ENCODE measurements at regions not wholly inside any gene's neighbourhood (a gene's known extent, or its start where the extent isn't known, plus 50 kb on each side); places are given as distances from the start of the nearest gene placed in this dataset.

GRCh38 chr3:23701716-23702597 is 103.8 kb upstream of the UBE2E1 start:
- Histone ChIP-seq H3K4me3 (no peak overlapping the region), H3K27ac (ENCODE audit: control insufficient read depth, insufficient read depth) (no peak overlapping the region), H2AFZ (ENCODE audit: control insufficient read depth, low read depth, low read length) (no peak overlapping the region), H3K36me3 (ENCODE audit: control insufficient read depth in 2 of 2, insufficient read depth in 2 of 2, low read length in 1 of 2) (no peaks in the 10 kb centered on the region), H4K20me1 (ENCODE audit: control insufficient read depth, insufficient read depth) (no peaks in the 10 kb centered on the region), H3K9me3 (replicated peaks; ENCODE audit: control insufficient read depth, insufficient read depth, low read length) (no peaks in the 10 kb centered on the region), H3K27me3 (replicated peaks in 1 of 2; ENCODE audit: control insufficient read depth in 2 of 2, insufficient read depth in 2 of 2, low read length in 1 of 2) (no peaks in the 10 kb centered on the region), H3K79me2 (ENCODE audit: control insufficient read depth, insufficient read depth, low read length) (no peaks in the 10 kb centered on the region), H3K4me1 (ENCODE audit: control insufficient read depth, insufficient read depth, low read length) (no peaks in the 10 kb centered on the region), H3K9ac (ENCODE audit: control insufficient read depth, insufficient read depth, low read length) (no peak overlapping the region), H3K4me2 (ENCODE audit: control insufficient read depth, insufficient read depth) (no peak overlapping the region)
- FAIRE-seq (no peak), ATAC-seq (no peak), DNase-seq (ENCODE audit: low read depth, low spot score) (no peak)
- in situ Hi-C loops (cut with MboI) (no loop called here), intact Hi-C loops (cut with micrococcal nuclease; ENCODE audit: unreplicated experiment) (no loop called here)
- 77% methylated on average over 9 of the region's 9 CpGs for WGBS (ENCODE audit: insufficient coverage, insufficient replicate concordance, low lambda C conversion rate, missing lambda C conversion rate)
- CTCF ChIA-PET, result interaction anchor here (1.2 to 2.8 kb wide), 3 partner anchors 8 to 15 kb away, joined by 3 to 12 read pairs (median 7); no protein-coding TSS in a partner anchor
- SMC1A ChIA-PET (ENCODE audit: uncharacterized antibody, unreplicated experiment), result interaction anchor here (1.0 to 1.2 kb wide), 2 partner anchors 57 to 209 kb away, joined by 3 read pairs; no protein-coding TSS in a partner anchor
- no peak for TF ChIP-seq MEF2B (IDR thresholded peaks at IDR 0.05; ENCODE audit: partially characterized antibody, poor library complexity, severe bottlenecking)
- no peak for TF ChIP-seq ZSCAN29 (IDR thresholded peaks at IDR 0.05)
- no peak for TF ChIP-seq POLR2AphosphoS2 (IDR thresholded peaks at IDR 0.05; ENCODE audit: low read depth, low read length)
- TF ChIP-seq ASH2L (IDR thresholded peaks at IDR 0.05; ENCODE audit: borderline replicate concordance, low read depth), result no peak
- no peak for TF ChIP-seq USF2 (IDR thresholded peaks at IDR 0.05; ENCODE audit: borderline replicate concordance, low read depth, low read length)
- TF ChIP-seq MTA3 (IDR thresholded peaks at IDR 0.05; ENCODE audit: borderline replicate concordance, low read length), result no peak
- TF ChIP-seq RELB (IDR thresholded peaks at IDR 0.05; ENCODE audit: low read depth), result no peak
- TF ChIP-seq BCLAF1 (IDR thresholded peaks at IDR 0.05), result no peak
- no peak for TF ChIP-seq LARP7 (IDR thresholded peaks at IDR 0.05)
- POLR2A ChIA-PET, result interaction anchor here (0.7 kb wide), 1 partner anchor 170 kb away, joined by 3 read pairs; no protein-coding TSS in a partner anchor
- BruUV-seq (replicated peaks), result no TSS peak
- RAD21 ChIA-PET (ENCODE audit: unreplicated experiment), result no interaction called here
